ENCODE measurements at regions not wholly inside any gene's neighbourhood (a gene's known extent, or its start where the extent isn't known, plus 50 kb on each side); places are given as distances from the start of the nearest gene placed in this dataset.

DNA sequence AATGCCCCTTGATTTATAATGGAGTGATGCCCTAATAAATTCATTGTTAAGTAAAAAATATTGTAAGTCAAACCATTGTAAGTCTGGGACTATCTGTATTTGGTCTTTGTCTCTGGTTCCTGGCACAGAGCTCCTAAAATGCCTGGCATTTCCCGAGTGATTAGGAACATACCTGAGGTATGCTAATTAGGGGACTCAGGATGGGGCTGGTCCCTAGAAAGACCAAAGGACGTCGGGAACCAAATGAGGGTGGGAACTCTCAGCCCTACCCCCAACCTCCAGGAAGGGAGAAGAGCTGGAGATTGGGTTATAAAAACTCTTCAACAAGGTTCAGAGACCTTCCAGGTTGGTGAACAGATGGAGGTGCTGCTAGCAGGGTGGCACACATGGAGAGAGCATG lies 82.6 kb upstream of the ARG1 start:
- TF ChIP-seq, protein P1, sequence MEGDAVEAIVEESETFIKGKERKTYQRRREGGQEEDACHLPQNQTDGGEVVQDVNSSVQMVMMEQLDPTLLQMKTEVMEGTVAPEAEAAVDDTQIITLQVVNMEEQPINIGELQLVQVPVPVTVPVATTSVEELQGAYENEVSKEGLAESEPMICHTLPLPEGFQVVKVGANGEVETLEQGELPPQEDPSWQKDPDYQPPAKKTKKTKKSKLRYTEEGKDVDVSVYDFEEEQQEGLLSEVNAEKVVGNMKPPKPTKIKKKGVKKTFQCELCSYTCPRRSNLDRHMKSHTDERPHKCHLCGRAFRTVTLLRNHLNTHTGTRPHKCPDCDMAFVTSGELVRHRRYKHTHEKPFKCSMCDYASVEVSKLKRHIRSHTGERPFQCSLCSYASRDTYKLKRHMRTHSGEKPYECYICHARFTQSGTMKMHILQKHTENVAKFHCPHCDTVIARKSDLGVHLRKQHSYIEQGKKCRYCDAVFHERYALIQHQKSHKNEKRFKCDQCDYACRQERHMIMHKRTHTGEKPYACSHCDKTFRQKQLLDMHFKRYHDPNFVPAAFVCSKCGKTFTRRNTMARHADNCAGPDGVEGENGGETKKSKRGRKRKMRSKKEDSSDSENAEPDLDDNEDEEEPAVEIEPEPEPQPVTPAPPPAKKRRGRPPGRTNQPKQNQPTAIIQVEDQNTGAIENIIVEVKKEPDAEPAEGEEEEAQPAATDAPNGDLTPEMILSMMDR (IDR thresholded peaks at IDR 0.05), result no peak
- TF ChIP-seq POLR2A (IDR thresholded peaks at IDR 0.05), result no peak

Measured in uterus (tissue), 2 donors.